Heart left ventricle (tissue), 16 donors: ENCODE measurements at regions not wholly inside any gene's neighbourhood (a gene's known extent, or its start where the extent isn't known, plus 50 kb on each side); places are given as distances from the start of the nearest gene placed in this dataset.

Experiments used
- ATAC-seq, 4 donors: fragments of 200-7000 bp; cut with Tn5 transposase; one replicate each; pipeline ENCODE4 v1.9.1; 2020 to 2022; ENCODE audit warnings: moderate library complexity in 4 of 4, mild to moderate bottlenecking in 3 of 4, moderate number of reproducible peaks in 1 of 4
- DNase-seq, 5 donors: peaks; one replicate each; pipeline ENCODE4 v3.0.0-alpha.2; 2020
- H3K27ac ChIP-seq, 12 donors: fragments of 200-600 bp; sonication (generic) in 4 of 12; one replicate each; pipeline versions ENCODE4 v1.5.0 to v1.8.0; 2016 to 2022; ENCODE audit warnings: mild to moderate bottlenecking in 2 of 12
- H3K27me3 ChIP-seq, 9 donors: fragments of 200-600 bp; sonication (generic) in 2 of 9; one replicate each; pipeline versions ENCODE4 v1.5.1 to v1.8.0; 2016 to 2022; ENCODE audit warnings: mild to moderate bottlenecking in 3 of 9
- H3K36me3 ChIP-seq, 9 donors: fragments of 200-600 bp; sonication (generic) in 2 of 9; one replicate each; pipeline versions ENCODE4 v1.5.0 to v1.8.0; 2018 to 2022; ENCODE audit warnings: mild to moderate bottlenecking in 2 of 9
- H3K4me1 ChIP-seq, 12 donors: fragments of 200-600 bp; sonication (generic) in 4 of 12; one replicate each; pipeline versions ENCODE4 v1.5.0 to v1.8.0; 2016 to 2022; ENCODE audit warnings: mild to moderate bottlenecking in 3 of 12
- H3K4me3 ChIP-seq, 12 donors: fragments of 200-600 bp; sonication (generic) in 4 of 12; one replicate each; pipeline versions ENCODE4 v1.5.0 to v1.8.0; 2017 to 2022; ENCODE audit warnings: mild to moderate bottlenecking in 9 of 12, moderate library complexity in 4 of 12
- H3K9me3 ChIP-seq, 12 donors: fragments of 200-600 bp; sonication (generic) in 4 of 12; one replicate each; pipeline versions ENCODE4 v1.5.0 to v1.8.0; 2016 to 2022; ENCODE audit warnings: mild to moderate bottlenecking in 1 of 12
- CTCF ChIP-seq, 12 donors: fragments of 200-600 bp; sonication (generic) in 4 of 12; IDR thresholded peaks; one replicate each; pipeline versions ENCODE4 v1.5.0 to v1.8.0; 2018 to 2022; ENCODE audit warnings: antibody characterized with exemption in 12 of 12, mild to moderate bottlenecking in 5 of 12
- POLR2A ChIP-seq, 2 donors: fragments of 450-650 bp; IDR thresholded peaks; one replicate each; pipeline ENCODE4 v1.6.1; 2017; ENCODE audit warnings: antibody characterized with exemption in 2 of 2, mild to moderate bottlenecking in 2 of 2, moderate library complexity in 2 of 2
- WGBS, 4 donors: extraction: QIAGEN DNeasy Blood & Tissue Kit in 2 of 4; methylation state at CpG; one replicate each; pipeline versions ENCODE4 v1.1.5 to v1.1.7; 2013 to 2018; 5-methylcytosine and 5-hydroxymethylcytosine counted together
- intact Hi-C, 10 donors: fragments of 100-400 bp; cut with DNase I; formaldehyde crosslinking; loops; one replicate each; pipeline versions ENCODE4 v1.11.1 to v1.14.2; 2022
- donor health status: ischemic (EF 13 %, LVEDD 7.1; RV severe dilation, severe dysfunction).
- donor health status: healthy with polysubstance abuse.
- donor health status: DM: no; HTN: yes; CAD: no.
- donor health status: DM: no; HTN: no; CAD: no.
- donor health status: ischemic (EF 25% LVEDD 6.9; RV normal size, moderate dysfunction).
- donor health status: ischemic (EF 25% LVEDD 5.7; RV mildly dilated, moderate dysfunction).
- donor health status: healthy.
- donor health status: DM: yes; HTN: yes; CAD: no.
- donor health status: ischemic (EF 35%, LVEDD 5.7; RV mildly dilated, moderate dysfunction).
- donor health status: nonischemic (EF 11% LVEDD 7.7; RV severe dilation, severe dysfunction).
- donor health status: DM: yes; HTN: yes; CAD: no.
- donor health status: PGD.
- donor health status: ischemic (EF 29% LVEDD 5.4; RV normal size, mild dysfunction).
- donor health status: nonischemic (EF 23%, LVEDD 6.1; RV moderate dilation, normal function).

- H3K4me3 ChIP-seq: no peak overlapping the region
- H3K9me3 ChIP-seq: no peaks in the 10 kb centered on the region
- H3K27ac ChIP-seq: no peak overlapping the region
- intact Hi-C loops: no loop called here
- H3K36me3 ChIP-seq: no peaks in the 10 kb centered on the region
- H3K27me3 ChIP-seq: no peaks in the 10 kb centered on the region
- no peak for ATAC-seq
- no peak for DNase-seq
- peaks cover 0 to 6% (median 0%) of the 10 kb centered on the region in 12 donors for H3K4me1 ChIP-seq
- WGBS, 4 donors: 81 to 91% (median 89%) methylated on average over 3 of the region's 3 CpGs
- no peak for TF ChIP-seq CTCF (IDR thresholded peaks at IDR 0.05)
- TF ChIP-seq POLR2A (IDR thresholded peaks at IDR 0.05): no peak
These were observed 507.4 kb upstream of the MYT1L start for GRCh38 chr2:2838548-2838845.

GRCh38 chr2:2837746-2838547 is 506.9 kb upstream of the MYT1L start:
- Histone ChIP-seq H3K4me1 (peaks cover 0 to 6% (median 0%) of the 10 kb centered on the region in 12 donors), H3K4me3 (no peak overlapping the region), H3K9me3 (no peaks in the 10 kb centered on the region), H3K36me3 (no peaks in the 10 kb centered on the region), H3K27me3 (no peaks in the 10 kb centered on the region), H3K27ac (no peak overlapping the region)
- ATAC-seq: no peak
- TF ChIP-seq CTCF (IDR thresholded peaks at IDR 0.05) (no peak), POLR2A (IDR thresholded peaks at IDR 0.05) (no peak)
- no peak for DNase-seq
- intact Hi-C loops: no loop called here
- 77 to 85% (median 79%) methylated on average over 15 of the region's 15 CpGs for WGBS, 4 donors

GRCh38 chr2:2836343-2837070 is 505.4 kb upstream of the MYT1L start:
- H3K27me3 ChIP-seq: no peaks in the 10 kb centered on the region
- no peaks in the 10 kb centered on the region for H3K9me3 ChIP-seq
- H3K27ac ChIP-seq: no peak overlapping the region
- intact Hi-C loops: no loop called here
- ATAC-seq (no peak), DNase-seq (no peak)
- TF ChIP-seq POLR2A (IDR thresholded peaks at IDR 0.05) (no peak), CTCF (IDR thresholded peaks at IDR 0.05) (no peak)
- H3K36me3 ChIP-seq: no peaks in the 10 kb centered on the region
- no peak overlapping the region for H3K4me3 ChIP-seq
- peaks cover 0 to 6% (median 0%) of the 10 kb centered on the region in 12 donors for H3K4me1 ChIP-seq
- WGBS, 4 donors: 75 to 90% (median 82%) methylated on average over 5 of the region's 5 CpGs

- H3K9me3 ChIP-seq: no peaks in the 10 kb centered on the region
- 65 to 76% (median 70%) methylated on average over 10 of the region's 10 CpGs for WGBS, 4 donors
- no peak overlapping the region for H3K27ac ChIP-seq
- no peaks in the 10 kb centered on the region for H3K27me3 ChIP-seq
- H3K4me3 ChIP-seq: no peak overlapping the region
- intact Hi-C loops: no loop called here
- DNase-seq (no peak), ATAC-seq (no peak)
- no peak for TF ChIP-seq CTCF (IDR thresholded peaks at IDR 0.05)
- no peak for TF ChIP-seq POLR2A (IDR thresholded peaks at IDR 0.05)
- H3K36me3 ChIP-seq: no peaks in the 10 kb centered on the region
- H3K4me1 ChIP-seq: peaks cover 0 to 2% (median 0%) of the 10 kb centered on the region in 12 donors
These were observed 503.6 kb upstream of the MYT1L start for GRCh38 chr2:2834516-2835254.
